ENCODE measurements at regions not wholly inside any gene's neighbourhood (a gene's known extent, or its start where the extent isn't known, plus 50 kb on each side); places are given as distances from the start of the nearest gene placed in this dataset.

DNA sequence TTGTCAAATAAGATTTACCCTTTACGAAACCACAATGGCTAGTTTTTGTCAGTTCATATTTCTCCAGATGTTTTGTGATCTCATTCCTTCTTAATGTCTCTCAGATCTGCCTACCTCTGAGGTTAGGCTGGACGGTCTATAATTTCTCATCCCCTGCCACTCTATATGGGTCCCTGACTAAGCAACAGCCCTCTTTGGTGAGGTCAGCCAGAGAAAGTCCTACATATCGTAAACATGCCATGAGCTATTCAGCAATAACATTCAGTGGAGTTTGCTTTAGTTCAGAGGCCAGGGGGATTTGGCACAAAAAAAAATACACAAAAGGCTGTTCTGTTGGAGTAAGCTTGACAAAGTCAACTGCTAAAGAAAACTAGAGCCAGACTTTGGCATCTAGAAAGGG lies 192.1 kb upstream of the NCKAP5 start:
- ATAC-seq: no peak
- no peak for TF ChIP-seq SNAI2 (CRISPR knock-in tag; IDR thresholded peaks at IDR 0.05)

- TF ChIP-seq ISL1 (CRISPR knock-in tag; IDR thresholded peaks at IDR 0.05) (no peak), ZFP3 (CRISPR knock-in tag; IDR thresholded peaks at IDR 0.05) (no peak), BACH2 (CRISPR knock-in tag; IDR thresholded peaks at IDR 0.05; ENCODE audit: borderline replicate concordance) (no peak), ZC3H10 (CRISPR knock-in tag; IDR thresholded peaks at IDR 0.05) (no peak), SNAI2 (CRISPR knock-in tag; IDR thresholded peaks at IDR 0.05) (no peak), ESRRG (CRISPR knock-in tag; IDR thresholded peaks at IDR 0.05) (no peak), ZNF565 (CRISPR knock-in tag; conservative IDR thresholded peaks at IDR 0.05; ENCODE audit: low read depth) (no peak), TCF4 (CRISPR knock-in tag; IDR thresholded peaks at IDR 0.05; ENCODE audit: borderline replicate concordance) (no peak), TOX (CRISPR knock-in tag; IDR thresholded peaks at IDR 0.05; ENCODE audit: borderline replicate concordance) (no peak), PATZ1 (CRISPR knock-in tag; IDR thresholded peaks at IDR 0.05; ENCODE audit: borderline replicate concordance) (no peak), PPARA (CRISPR knock-in tag; IDR thresholded peaks at IDR 0.05; ENCODE audit: borderline replicate concordance) (no peak), ZNF8 (CRISPR knock-in tag; IDR thresholded peaks at IDR 0.05) (no peak)
- TF ChIP-seq, protein P1, sequence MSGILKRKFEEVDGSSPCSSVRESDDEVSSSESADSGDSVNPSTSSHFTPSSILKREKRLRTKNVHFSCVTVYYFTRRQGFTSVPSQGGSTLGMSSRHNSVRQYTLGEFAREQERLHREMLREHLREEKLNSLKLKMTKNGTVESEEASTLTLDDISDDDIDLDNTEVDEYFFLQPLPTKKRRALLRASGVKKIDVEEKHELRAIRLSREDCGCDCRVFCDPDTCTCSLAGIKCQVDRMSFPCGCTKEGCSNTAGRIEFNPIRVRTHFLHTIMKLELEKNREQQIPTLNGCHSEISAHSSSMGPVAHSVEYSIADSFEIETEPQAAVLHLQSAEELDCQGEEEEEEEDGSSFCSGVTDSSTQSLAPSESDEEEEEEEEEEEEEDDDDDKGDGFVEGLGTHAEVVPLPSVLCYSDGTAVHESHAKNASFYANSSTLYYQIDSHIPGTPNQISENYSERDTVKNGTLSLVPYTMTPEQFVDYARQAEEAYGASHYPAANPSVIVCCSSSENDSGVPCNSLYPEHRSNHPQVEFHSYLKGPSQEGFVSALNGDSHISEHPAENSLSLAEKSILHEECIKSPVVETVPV (CRISPR knock-in tag; IDR thresholded peaks at IDR 0.05): no peak
- TF ChIP-seq, protein P2, sequence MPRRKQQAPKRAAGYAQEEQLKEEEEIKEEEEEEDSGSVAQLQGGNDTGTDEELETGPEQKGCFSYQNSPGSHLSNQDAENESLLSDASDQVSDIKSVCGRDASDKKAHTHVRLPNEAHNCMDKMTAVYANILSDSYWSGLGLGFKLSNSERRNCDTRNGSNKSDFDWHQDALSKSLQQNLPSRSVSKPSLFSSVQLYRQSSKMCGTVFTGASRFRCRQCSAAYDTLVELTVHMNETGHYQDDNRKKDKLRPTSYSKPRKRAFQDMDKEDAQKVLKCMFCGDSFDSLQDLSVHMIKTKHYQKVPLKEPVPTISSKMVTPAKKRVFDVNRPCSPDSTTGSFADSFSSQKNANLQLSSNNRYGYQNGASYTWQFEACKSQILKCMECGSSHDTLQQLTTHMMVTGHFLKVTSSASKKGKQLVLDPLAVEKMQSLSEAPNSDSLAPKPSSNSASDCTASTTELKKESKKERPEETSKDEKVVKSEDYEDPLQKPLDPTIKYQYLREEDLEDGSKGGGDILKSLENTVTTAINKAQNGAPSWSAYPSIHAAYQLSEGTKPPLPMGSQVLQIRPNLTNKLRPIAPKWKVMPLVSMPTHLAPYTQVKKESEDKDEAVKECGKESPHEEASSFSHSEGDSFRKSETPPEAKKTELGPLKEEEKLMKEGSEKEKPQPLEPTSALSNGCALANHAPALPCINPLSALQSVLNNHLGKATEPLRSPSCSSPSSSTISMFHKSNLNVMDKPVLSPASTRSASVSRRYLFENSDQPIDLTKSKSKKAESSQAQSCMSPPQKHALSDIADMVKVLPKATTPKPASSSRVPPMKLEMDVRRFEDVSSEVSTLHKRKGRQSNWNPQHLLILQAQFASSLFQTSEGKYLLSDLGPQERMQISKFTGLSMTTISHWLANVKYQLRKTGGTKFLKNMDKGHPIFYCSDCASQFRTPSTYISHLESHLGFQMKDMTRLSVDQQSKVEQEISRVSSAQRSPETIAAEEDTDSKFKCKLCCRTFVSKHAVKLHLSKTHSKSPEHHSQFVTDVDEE (CRISPR knock-in tag; IDR thresholded peaks at IDR 0.05): no peak
- ATAC-seq: no peak
These were observed 197.4 kb upstream of the NCKAP5 start for GRCh38 chr2:133765658-133766057.

DNA sequence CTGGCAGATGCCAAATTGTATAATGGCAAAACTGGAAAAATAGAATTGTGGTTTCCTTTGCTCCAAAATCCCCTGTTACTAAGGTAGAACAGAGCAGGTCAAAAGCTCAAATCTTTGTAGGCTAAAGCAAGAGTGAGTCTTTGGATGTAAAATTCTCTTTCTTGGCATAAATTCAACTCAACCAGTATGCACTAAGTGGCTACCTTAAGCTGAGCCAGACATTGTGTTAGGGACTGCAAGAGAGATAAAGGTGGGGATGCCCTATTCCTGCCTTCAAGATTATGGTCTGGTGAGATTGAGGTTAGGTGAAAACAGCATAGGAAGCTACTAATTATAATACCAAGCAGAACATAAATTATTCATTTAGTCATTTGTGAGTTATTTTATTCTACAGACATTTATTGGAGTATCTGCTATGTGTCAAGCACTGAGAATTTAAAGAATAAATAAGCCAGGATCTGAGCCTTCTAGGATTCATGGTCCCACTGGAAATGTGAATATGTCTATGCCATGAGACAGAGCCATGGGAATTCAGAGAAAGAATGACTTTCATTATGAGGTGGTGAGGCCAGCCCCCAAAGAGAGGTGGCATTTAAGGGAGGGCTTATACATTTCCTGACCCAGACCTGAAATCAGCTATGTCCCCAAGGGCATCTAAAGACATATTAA lies 198.0 kb upstream of the NCKAP5 start:
- TF ChIP-seq OSR1 (CRISPR knock-in tag; IDR thresholded peaks at IDR 0.05) (no peak), ZFP3 (CRISPR knock-in tag; IDR thresholded peaks at IDR 0.05) (no peak), PATZ1 (CRISPR knock-in tag; IDR thresholded peaks at IDR 0.05; ENCODE audit: borderline replicate concordance) (no peak), ZNF70 (CRISPR knock-in tag; IDR thresholded peaks at IDR 0.05) (no peak), TCF4 (CRISPR knock-in tag; IDR thresholded peaks at IDR 0.05; ENCODE audit: borderline replicate concordance) (no peak), TOX (CRISPR knock-in tag; IDR thresholded peaks at IDR 0.05; ENCODE audit: borderline replicate concordance) (no peak)
- TF ChIP-seq, protein P3, sequence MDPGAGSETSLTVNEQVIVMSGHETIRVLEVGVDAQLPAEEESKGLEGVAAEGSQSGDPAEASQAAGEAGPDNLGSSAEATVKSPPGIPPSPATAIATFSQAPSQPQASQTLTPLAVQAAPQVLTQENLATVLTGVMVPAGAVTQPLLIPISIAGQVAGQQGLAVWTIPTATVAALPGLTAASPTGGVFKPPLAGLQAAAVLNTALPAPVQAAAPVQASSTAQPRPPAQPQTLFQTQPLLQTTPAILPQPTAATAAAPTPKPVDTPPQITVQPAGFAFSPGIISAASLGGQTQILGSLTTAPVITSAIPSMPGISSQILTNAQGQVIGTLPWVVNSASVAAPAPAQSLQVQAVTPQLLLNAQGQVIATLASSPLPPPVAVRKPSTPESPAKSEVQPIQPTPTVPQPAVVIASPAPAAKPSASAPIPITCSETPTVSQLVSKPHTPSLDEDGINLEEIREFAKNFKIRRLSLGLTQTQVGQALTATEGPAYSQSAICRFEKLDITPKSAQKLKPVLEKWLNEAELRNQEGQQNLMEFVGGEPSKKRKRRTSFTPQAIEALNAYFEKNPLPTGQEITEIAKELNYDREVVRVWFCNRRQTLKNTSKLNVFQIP (CRISPR knock-in tag; IDR thresholded peaks at IDR 0.05; ENCODE audit: borderline replicate concordance, low read depth): no peak
- TF ChIP-seq, protein P2 (CRISPR knock-in tag; IDR thresholded peaks at IDR 0.05): no peak
- no peak for ATAC-seq

Measured in SK-N-SH treated with all-trans-retinoic acid at 6 μM for 48 hours (cell line).